ENCODE measurements at regions not wholly inside any gene's neighbourhood (a gene's known extent, or its start where the extent isn't known, plus 50 kb on each side); places are given as distances from the start of the nearest gene placed in this dataset.
A peak's percentile ranks its signal among the peaks of the same experiment; 100 is the strongest.

DNA sequence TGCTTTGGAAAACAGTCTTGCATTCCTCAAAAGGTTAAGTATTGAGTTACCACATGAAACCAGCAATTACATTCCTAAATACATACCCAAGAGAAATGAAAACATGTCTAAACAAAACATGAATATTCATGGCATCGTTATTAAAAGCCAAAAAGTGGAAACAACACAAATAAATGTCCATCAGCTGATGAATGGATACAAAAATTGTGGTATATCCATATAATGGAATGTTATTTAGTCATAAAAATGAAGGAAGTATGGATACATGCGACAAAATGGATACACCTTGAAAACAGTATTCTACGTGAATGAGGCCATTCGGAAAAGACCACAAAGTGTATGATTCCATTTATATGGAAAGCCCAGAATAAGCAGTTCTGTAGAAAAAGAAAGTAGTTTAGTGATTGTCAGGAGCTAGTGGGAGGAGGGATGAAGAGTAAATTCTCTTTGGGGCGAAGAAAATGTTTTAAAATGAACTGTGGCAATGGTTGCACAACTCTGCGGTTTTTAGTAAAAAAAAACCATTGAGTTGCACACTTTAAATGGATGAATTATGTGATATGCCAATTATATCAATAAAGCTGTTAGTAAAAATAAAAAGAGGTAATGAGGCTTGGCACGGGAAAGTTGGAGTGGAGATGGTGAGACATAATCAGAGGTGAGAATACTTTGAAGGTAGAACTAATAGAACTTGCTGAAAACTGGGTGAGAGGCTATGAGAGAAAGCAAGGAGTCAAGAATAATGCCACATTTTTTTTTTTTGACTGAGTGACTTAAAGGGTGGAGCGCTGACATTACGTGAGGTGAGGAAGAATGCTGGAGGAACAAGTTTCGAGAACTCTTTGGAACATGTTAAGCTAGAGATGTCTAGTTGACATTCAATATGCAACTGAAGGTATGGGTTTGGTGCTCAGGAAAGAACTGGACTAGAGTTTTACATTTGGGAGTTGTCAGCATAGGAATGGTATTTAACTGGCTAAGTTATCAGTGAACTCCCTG, 194.9 kb upstream of the ZNF608 start:
- TF ChIP-seq POLR2AphosphoS5 (IDR thresholded peaks at IDR 0.05; ENCODE audit: low read depth, low read length) (no peak), TAF1 (IDR thresholded peaks at IDR 0.05; ENCODE audit: borderline replicate concordance, low read depth, low read length) (no peak), POLR2A (IDR thresholded peaks at IDR 0.05; ENCODE audit: low read depth, low read length) (no peak)

DNA sequence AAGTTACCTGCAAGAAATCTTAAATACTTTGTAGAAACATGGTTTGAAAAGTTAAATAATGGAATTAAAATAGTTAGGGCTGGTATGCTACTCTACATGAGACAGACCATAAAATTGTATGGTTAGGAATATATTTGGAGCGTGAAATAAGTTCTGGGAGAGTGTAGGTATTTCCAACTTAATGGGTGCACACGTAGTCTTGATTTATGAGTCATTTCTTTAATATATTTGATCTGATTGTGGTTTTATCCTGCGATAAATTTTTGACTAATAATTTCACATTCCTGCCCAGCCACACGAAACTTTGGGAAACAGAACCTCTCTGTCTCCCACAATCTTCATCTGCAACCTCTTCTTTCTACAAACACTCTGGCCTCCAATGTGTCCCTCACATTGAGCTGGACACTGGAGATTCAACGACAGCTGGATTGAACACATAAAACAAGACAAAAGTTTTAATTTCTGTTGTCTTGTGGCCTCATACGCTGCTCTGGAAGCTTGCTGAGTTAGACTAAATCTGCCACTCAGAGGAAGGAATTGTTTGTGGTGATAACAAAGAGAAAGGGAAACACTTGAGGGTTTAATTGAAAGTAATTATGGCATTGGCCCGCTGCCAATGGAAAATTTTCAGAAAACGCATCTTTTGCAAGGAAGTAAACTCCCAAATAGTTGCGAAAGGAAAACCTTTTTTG, 201.8 kb upstream of the ZNF608 start:
- FAIRE-seq (no peak), DNase-seq (ENCODE audit: insufficient read length) (no peak)
- TF ChIP-seq POLR2AphosphoS5 (IDR thresholded peaks at IDR 0.05; ENCODE audit: low read depth, low read length) (no peak), POLR2A (IDR thresholded peaks at IDR 0.05; ENCODE audit: low read depth, low read length) (no peak), TAF1 (IDR thresholded peaks at IDR 0.05; ENCODE audit: borderline replicate concordance, low read depth, low read length) (no peak)

More for the DNA sequence above, 194.9 kb upstream of the ZNF608 start:
- FAIRE-seq = no peak
- no peak for DNase-seq (ENCODE audit: insufficient read length)

DNA sequence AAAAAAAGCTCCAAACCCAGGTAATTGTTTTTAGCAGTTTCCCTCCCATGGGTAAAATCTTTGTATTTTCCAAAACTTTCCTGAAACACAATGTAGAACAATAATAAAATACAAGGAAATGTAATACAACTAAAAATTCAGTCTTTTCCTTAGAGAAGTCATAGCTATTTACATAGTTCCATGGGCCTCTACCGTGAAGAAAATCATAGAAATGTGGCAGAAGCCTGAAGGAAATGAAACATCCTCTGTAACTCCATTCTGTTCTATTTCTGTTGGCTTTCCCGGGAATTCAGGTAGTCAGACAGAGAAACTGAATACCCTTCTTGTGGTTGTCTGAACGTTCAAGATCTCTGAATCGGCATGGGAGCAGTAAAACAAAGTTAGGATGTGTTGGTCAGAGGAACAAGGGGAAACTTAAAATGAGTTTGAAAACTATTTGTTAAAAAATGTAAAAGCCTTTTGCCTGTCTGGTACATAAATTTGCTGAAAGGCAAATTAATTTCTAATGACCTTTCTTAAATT, 202.4 kb upstream of the ZNF608 start:
- FAIRE-seq (no peak), DNase-seq (ENCODE audit: insufficient read length) (no peak)
- TF ChIP-seq POLR2AphosphoS5 (IDR thresholded peaks at IDR 0.05; ENCODE audit: low read depth, low read length) (no peak), POLR2A (IDR thresholded peaks at IDR 0.05; ENCODE audit: low read depth, low read length) (no peak), TAF1 (IDR thresholded peaks at IDR 0.05; ENCODE audit: borderline replicate concordance, low read depth, low read length) (no peak)

DNA sequence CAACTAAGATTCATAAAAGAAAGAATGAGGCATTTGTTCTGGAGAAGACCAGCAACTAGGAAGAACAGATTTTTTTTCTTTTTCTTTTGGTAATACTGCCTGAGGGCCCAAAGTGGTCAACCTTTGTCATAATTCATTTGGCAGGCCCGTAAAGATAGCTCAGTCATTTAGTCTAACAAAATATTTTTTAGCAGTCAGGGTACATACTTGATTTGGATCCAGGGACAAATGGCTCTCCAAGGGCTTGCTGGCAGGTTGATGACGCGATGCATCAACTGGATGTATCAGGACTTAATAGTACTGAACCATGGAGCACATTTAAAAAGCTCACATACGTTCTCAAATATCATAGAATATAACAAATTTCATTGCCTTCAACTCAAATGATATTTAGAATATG, 203.4 kb upstream of the ZNF608 start:
- TF ChIP-seq TAF1 (IDR thresholded peaks at IDR 0.05; ENCODE audit: borderline replicate concordance, low read depth, low read length) (no peak), POLR2AphosphoS5 (IDR thresholded peaks at IDR 0.05; ENCODE audit: low read depth, low read length) (no peak), POLR2A (IDR thresholded peaks at IDR 0.05; ENCODE audit: low read depth, low read length) (no peak)
- FAIRE-seq (no peak), DNase-seq (ENCODE audit: insufficient read length) (no peak)

DNA sequence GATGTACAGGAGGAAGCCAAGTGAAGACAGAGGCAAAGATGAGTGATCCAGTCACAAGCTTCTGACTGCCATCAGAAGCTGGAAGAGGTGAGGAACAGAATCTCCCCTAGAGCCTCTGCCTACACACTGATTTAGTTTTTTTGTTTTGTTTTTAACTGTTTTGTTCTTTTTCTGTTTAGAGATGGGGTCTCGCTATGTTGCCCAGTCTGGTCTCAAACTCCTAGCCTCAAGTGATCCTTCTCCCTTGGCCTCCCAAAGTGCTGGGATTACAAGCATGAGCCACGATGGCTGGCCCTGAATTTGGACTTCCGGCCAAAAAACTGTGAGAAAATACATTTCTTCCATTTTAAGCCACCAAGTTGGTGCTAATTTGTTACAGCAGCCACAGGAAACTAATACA, 204.7 kb upstream of the ZNF608 start:
- FAIRE-seq = peak; percentile 57
- TF ChIP-seq POLR2AphosphoS5 (IDR thresholded peaks at IDR 0.05; ENCODE audit: low read depth, low read length) (no peak), POLR2A (IDR thresholded peaks at IDR 0.05; ENCODE audit: low read depth, low read length) (no peak)
- DNase-seq (ENCODE audit: insufficient read length) = no peak

DNA sequence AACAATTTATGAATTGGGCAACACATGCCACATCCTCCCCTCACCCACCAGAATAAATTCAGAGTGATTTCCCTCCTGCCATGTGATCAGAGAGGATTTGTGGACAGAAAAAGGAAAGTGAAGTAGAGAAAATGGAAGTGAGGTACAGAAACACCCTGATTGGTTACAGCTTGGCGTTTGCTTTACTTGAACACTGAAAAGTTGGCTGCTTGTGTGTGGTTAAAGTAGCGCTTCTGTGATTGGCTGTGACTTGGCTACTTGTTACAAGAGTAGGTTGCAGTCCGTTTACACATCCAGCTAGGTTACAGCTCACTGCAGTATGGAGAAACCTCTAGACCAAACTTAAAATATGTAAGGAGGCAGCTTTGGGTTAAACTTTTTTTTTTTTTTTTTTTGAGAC, 205.2 kb upstream of the ZNF608 start:
- peak; percentile 91 for FAIRE-seq
- TF ChIP-seq POLR2AphosphoS5 (IDR thresholded peaks at IDR 0.05; ENCODE audit: low read depth, low read length) (peak; percentile 47; the same call in 1 of the 2 replicates), POLR2A (IDR thresholded peaks at IDR 0.05; ENCODE audit: low read depth, low read length) (peak; percentile 60), TAF1 (IDR thresholded peaks at IDR 0.05; ENCODE audit: borderline replicate concordance, low read depth, low read length) (no peak)

DNA sequence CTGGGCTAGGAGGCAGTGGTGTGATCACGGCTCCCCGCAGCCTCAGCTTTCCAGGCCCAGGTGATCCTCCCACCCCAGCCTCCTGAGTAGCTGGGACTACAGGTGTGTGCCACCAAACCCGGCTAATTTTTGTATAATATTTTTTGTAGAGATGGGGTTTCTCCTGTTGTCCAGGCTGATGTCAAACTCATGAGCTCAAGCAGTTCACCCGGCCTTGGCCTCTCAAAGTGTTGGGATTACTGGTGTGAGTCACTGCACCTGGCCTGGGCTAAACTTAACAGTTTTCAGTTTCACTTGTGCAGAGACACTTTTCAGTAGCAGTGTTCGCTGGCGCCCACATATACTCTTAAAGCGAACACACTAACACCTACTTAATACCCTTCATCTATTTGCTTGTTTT, 205.6 kb upstream of the ZNF608 start:
- FAIRE-seq = peak; percentile 84
- DNase-seq (ENCODE audit: insufficient read length) = no peak
- no peak for TF ChIP-seq POLR2A (IDR thresholded peaks at IDR 0.05; ENCODE audit: low read depth, low read length)
- no peak for TF ChIP-seq TAF1 (IDR thresholded peaks at IDR 0.05; ENCODE audit: borderline replicate concordance, low read depth, low read length)
- no peak; the same call in 1 of the 2 replicates for TF ChIP-seq POLR2AphosphoS5 (IDR thresholded peaks at IDR 0.05; ENCODE audit: low read depth, low read length)

More for the DNA sequence above, 205.2 kb upstream of the ZNF608 start:
- DNase-seq (ENCODE audit: insufficient read length) = no peak

DNA sequence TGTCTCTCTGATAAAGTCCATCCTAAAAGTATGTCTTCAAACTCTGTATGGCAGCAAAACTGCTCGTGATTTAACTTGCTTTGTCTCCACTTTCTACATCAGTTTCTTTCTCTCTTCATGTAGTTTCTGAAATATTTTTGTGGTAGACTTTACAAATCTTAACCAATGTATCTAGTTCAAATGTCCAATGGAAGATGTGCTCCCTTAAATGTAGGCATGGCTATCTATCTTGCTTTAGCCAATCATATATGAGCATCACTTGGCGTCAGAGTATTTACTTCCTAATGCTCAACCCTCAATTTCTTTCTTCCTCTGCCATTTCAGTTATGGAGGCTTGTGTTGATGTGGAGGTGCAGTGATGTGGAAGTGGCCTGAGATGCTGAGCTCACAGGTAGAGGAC, 206.1 kb upstream of the ZNF608 start:
- TF ChIP-seq POLR2A (IDR thresholded peaks at IDR 0.05; ENCODE audit: low read depth, low read length) = no peak
- TF ChIP-seq TAF1 (IDR thresholded peaks at IDR 0.05; ENCODE audit: borderline replicate concordance, low read depth, low read length) = no peak
- no peak for TF ChIP-seq POLR2AphosphoS5 (IDR thresholded peaks at IDR 0.05; ENCODE audit: low read depth, low read length)
- FAIRE-seq = peak; percentile 97
- no peak for DNase-seq (ENCODE audit: insufficient read length)

DNA sequence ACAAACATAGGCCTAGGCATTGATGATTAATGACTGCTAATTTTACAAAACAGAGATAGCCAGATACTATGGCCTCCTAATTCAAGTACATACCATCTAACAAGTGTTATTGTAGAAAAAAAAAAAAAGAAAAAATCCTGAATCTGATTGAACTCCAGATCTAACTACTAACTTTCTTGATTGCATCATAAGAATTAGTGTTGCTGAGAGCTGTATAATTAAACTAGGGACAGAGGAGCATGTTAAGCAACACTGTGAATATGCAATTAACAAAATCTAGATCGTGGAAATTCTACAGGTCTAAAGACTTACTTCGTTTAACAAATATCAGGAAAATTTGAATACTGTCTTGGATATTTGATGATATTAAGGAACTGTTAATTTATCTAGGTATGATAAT, 208.3 kb upstream of the ZNF608 start:
- TF ChIP-seq POLR2AphosphoS5 (IDR thresholded peaks at IDR 0.05; ENCODE audit: low read depth, low read length) (no peak), TAF1 (IDR thresholded peaks at IDR 0.05; ENCODE audit: borderline replicate concordance, low read depth, low read length) (no peak), POLR2A (IDR thresholded peaks at IDR 0.05; ENCODE audit: low read depth, low read length) (no peak)
- DNase-seq (ENCODE audit: insufficient read length) = no peak
- no peak for FAIRE-seq

DNA sequence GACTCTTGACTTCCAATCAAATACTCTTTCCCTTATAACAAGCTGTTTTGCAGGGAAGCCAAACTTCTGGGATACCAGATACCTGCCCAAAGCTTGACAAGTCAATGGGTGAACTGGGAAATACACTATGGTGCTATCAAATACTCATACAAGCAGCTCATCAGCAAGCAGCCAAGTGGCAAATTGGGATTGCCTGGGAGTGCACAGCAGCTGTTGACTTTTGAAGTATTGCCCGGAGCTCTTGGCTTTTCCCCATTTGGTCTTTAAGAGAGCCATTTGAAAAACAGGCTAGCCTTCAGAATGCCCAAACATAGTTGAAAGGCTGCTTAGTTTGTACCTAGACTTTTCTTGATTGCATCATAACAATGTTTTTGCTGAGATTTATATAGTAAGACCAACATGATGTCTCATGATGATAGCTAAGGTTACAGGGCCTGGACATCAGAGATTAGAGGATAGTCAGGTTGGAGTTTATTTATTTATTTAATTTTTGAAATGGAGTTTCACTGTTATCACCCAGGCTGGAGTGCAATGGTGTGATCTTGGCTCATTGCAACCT, 210.1 kb upstream of the ZNF608 start:
- DNase-seq (ENCODE audit: insufficient read length) = no peak
- TF ChIP-seq TAF1 (IDR thresholded peaks at IDR 0.05; ENCODE audit: borderline replicate concordance, low read depth, low read length) (no peak), POLR2A (IDR thresholded peaks at IDR 0.05; ENCODE audit: low read depth, low read length) (no peak), POLR2AphosphoS5 (IDR thresholded peaks at IDR 0.05; ENCODE audit: low read depth, low read length) (no peak)
- FAIRE-seq = peak; percentile 5

DNA sequence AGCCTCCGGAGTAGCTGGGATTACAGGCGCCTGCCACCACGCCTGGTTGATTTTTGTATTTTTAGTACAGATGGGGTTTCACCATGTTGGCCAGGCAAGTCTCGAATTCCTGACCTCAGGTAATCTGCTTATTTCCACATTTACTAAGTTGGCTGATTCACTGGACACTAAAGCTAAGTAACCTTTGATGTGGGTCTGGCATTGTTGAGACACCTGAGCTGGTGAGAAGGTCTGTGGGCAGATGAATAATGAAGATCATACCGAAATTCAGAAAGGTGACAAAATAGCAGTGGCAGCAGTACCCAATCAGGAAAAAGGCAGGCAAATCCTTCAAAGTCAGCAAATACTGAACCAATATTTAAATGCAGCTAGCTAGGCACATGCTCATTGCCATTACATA, 210.6 kb upstream of the ZNF608 start:
- DNase-seq (ENCODE audit: insufficient read length) = no peak
- no peak for FAIRE-seq
- TF ChIP-seq POLR2A (IDR thresholded peaks at IDR 0.05; ENCODE audit: low read depth, low read length) = no peak
- no peak for TF ChIP-seq POLR2AphosphoS5 (IDR thresholded peaks at IDR 0.05; ENCODE audit: low read depth, low read length)
- no peak for TF ChIP-seq TAF1 (IDR thresholded peaks at IDR 0.05; ENCODE audit: borderline replicate concordance, low read depth, low read length)

Data from GM12892 (cell line).